GM19035 (cell line): ENCODE measurements at regions not wholly inside any gene's neighbourhood (a gene's known extent, or its start where the extent isn't known, plus 50 kb on each side); places are given as distances from the start of the nearest gene placed in this dataset.

Experiments used
- ATAC-seq: cut with Tn5 transposase; IDR thresholded peaks from one replicate; pipeline ENCODE4 v1.9.1; 2021; ENCODE audit not compliant: unreplicated experiment

DNA sequence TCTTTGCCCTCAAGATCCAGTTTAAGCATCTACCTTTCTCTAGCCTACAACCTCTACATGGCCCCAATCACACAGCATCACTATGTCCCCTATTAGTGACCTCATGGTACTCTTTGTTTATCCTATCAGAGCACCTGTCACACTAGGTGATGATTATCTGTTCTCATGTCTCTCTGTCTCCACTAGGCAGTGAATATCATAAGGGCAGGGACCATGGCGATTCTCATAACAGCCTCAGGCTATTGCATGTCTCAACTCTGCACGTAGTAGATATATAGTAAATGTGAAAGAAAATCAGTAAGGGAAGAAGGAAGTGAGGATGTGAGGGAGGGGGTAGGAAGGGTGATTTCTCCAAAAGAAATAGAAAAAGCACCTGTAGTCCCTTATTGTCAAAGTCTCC, 311.0 kb downstream of the NSG2 start:
- no peak for ATAC-seq

DNA sequence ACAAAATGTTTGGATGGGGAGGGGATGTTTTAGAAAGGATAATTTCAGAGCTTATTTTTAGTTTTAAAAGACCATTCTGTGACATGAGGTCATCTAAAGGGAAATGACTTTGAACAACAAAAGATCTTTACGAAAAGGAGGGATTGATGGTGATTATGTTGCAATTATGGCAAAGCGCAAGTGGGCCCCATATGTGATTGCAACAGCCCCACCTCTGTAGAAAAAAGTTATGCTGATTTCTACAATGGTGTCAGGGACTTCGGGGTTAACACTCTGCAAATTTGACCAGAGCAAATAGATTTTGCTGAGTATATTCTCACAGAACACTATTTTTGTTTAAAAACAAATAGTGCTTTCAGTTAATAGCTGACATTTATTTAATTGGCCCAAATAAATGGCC, 312.8 kb downstream of the NSG2 start:
- ATAC-seq, result no peak

DNA sequence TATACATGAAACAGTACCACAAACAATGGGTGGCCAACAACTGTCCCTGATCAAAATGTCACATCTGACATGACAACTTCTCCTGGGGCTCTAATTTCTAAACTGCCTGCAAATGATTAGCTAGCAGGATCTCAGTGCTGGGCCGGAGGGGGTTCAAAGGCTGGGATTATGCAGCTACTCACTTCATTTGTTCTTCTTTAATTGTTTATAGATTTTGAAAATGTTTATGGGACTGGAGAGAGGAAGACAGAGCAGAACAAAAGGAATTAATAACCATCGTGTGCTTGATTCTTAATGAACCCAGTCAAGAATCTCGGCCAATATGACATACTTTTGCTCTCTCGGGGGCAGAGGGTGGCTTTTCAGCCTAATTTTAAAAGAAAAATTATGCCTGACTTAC, 313.6 kb downstream of the NSG2 start:
- ATAC-seq, result no peak

DNA sequence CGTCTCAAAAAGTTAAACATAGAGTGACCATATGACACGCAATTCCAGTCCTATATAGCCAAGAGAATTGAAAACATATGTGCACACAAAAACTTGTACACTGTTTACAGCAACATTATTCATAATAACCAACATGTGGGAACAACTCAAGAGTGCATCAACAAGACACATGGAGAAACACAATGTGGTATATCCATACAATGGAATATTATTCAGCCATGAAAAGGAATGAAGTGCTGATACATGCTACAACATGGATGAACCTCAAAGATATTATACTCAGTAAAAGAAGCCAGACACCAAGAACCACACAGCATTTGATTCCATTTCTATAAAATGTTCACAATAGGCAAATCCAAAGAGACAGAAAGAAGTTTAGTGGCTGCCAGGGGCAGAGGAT, 317.0 kb downstream of the NSG2 start:
- no peak for ATAC-seq

DNA sequence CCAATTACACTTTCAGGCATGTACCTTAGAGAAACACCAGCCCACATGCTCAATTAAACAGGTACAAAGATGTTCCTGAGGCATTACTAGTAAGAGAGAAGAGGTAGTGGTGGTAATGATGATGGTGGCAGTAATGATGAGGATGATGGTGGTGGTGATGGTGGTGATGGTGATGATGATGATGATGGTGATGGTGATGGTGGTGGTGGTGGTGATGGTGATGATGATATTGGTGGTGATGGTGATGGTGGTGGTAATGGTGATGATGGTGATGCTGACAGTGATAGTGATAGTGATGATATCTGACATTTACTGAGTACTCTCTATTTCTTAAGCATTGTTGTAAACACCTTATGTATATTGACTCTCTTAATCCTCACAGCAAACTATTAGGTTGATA, 318.4 kb downstream of the NSG2 start:
- ATAC-seq, result no peak

DNA sequence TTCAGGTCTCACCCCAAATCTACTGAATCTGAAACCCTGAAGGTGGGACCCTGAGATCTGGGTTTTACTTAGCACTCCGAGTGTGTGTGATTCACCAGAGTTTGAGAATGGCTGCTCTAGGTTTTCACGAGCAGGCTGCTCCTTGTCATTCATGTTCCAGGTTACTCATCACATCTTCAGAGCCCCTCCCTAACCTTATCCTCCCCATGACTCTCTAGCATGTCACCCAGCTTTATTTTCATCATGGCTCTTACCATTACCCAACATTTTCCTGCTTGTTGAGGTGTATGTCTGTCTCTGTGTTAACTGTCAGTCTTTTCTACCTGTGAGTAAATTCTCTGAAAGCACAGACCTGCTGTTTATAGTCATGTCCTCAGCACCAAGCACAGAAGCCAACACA, 319.2 kb downstream of the NSG2 start:
- ATAC-seq, result no peak

DNA sequence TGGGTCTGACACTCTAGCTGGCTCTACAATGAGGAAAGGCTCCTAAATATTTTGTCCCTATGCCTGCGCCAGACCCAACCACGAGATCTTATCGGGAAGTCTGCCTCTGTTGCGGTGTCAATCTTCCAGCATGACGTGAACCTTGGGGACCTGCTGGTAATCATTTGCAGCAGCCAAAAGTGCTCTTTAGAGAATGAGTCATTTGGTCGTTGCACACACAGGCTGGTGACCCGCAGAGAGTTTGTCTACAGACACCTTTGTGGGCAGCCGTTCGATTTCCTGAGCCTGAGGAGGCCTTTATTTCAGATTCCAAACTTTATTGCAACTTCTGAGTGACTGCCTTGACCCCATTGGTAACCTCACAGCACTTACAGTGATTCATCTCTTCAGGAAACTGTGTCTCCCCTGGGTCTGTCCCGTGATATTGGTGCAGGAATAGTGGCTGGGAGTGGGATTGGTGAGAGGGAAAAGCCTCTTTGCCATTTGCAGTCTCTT, 326.1 kb downstream of the NSG2 start:
- ATAC-seq, result no peak

DNA sequence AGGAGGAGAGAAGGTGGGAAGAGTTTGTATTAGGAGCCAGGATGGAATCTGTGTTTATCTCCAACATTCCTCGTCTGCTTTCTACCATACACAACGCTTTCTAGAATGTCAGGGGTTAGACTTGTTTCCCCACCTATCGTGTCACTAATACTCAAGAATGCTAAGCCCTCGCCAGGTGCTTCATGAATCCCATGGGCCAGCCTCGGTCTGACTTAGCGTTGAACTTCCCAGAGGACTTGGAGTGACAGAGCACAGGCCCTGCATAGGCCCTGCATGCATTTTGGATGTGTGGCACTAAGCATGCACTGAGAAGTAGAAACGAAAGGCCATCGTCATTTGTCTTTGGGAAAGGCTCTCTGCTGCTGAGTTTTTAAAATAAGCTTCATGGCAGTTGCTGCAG, 328.7 kb downstream of the NSG2 start:
- no peak for ATAC-seq

DNA sequence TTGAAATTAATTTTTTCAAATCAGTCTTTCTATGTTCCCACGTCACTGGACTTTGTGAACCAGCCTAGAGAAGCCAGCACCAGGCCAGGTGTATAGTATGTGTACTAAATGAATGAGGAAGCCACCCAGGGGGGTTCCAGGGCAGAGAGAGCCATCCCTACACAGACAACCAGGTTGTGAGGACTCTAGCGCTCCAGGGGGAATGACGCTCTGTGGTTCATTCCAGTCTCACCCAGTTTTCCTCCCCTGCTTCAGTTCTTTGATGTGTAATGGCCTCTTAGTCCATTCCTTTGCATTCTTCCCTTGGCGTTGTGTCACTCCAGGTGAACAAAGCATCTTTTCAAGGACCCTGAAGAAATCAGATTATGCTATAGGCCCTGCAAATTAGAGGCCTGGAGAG, 330.6 kb downstream of the NSG2 start:
- no peak for ATAC-seq

DNA sequence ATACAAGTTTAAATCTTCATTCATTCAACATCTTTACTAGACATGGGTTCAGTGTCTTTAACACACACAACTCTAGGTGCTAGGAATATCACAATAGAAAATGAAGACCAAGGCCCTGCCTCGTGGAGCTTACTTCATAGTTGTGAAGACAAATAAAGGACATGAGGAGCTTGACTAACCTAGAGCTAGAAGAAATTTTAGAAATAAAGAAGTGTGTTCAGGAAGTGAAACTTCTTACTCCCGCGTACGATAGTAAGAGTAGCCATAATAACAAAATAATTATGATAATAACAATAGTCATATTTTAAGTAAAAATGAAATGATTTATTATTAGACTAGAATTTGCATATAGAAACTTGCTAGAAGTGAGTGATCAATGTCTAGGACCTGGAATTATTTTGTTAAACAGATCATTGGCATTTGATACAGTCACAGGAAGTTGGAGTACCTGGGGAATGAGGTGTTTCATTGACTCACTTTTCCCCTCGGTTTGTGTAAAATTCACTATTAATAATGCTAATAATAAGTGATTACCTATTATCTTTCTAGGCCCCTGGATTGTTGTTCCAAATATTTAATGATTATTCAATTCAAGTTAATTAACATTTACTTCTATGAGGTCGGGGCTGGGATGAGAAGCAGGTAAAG, 331.3 kb downstream of the NSG2 start:
- ATAC-seq, result no peak

DNA sequence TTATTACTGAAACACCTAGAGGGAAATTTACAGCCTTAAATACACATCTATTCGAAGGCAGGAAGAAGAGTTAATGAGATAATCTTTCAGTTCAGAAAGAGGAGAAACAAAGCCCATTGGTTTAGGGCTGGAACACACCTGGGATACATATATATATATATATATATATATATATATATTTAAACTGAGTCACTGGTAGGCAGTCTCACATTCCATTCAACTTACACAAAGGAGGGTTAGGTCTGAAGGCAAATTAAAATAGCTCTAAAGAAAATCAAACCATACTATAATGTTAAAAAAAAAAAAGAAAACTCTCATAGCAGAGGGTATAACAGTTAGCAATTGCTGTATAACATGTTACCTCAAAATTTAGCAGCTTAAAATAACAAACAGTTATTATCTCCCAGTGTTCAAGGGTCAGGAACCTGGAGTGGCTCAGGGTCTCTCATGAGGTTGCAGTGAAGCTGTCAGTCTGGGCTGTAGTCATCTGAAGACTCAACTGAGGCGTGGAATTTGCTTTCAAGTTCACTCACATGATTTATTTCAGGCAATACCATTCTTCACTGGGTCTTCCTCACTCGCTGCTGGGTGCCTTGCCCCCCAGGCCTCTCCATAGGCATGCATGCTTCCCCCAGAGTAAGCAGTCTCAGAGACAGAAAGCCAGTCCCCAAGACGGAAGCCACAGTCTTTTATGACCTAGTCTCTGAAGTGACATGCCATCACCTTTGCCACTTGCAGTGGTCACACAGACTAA, 332.8 kb downstream of the NSG2 start:
- ATAC-seq, result no peak

DNA sequence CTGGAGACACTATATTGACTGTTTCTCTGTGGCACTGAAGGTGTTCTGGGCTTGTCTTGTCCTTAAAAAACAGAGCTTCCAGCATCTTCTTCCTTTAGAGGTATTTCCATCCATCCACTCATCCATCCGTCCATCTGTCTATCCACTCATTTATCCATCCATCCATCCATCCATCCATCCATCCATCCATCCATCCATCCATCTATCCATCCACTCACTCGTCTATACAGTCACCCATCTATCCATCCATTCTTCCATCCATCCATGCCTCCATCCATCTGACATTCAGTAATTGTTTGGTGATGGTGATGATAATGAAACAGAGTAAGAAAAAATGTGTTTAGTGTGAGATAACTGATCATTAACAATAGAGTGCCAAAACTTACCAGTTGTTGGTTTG, 334.8 kb downstream of the NSG2 start:
- ATAC-seq, result no peak

DNA sequence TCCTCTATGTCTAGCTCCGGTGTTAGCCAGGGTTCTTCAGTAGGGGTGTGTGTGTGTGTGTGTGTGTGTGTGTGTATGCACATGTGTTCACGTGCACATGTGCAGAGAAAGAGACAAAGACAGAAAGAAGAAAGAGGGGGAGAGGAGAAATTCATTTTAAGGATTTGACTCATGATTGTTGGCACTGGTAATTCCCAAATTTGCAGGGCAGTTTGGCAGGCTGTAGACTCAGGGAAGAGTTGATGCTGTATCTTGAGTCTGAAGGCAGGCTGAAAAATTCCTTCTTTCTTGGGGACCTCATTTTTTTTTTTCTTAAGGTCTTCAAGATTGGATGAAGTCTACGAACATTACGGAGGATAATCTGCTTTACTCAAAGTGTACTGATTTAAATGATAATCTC, 335.7 kb downstream of the NSG2 start:
- no peak for ATAC-seq

DNA sequence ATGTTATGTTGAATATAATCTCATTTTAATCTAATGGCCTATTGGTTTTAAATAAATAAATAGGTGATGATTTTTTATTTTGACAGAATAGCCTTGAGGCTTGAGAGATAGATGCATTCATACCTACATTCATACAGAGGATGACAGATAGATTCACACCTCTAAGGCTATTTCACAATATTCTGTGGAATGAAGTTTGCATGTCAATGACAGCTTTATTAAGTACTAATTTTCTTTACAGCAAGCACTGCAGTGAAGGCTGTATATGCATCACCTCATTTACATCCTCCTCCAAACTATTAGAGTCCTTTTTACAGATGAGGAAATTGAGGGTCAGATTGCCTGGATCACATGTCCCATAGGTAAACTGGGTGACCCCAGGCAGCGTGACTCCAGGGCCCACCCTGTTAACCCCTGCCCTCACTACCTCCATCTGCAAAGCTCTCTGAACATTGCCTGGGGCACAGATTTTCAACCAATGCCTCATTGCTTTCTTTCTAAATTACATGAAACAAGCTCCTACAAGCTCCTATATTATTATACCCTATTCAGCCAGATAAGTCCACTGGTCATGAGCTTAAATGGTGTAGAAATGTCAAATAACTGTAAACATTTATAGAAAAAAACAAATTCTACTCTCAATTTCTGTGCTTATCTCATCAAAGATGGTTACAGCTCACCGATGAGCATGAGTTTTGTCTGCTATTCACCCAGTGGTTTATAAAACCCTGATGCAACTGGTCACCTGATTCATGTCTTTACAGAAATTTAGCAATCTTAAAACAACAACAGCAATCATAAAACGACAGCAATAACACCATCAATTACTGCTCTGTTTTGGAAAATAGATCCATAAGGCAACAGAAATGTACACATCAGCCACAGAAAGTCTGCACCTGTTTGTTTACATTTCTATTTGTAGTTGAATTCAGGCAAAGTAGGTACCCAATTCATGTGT, 338.0 kb downstream of the NSG2 start:
- ATAC-seq, result no peak

DNA sequence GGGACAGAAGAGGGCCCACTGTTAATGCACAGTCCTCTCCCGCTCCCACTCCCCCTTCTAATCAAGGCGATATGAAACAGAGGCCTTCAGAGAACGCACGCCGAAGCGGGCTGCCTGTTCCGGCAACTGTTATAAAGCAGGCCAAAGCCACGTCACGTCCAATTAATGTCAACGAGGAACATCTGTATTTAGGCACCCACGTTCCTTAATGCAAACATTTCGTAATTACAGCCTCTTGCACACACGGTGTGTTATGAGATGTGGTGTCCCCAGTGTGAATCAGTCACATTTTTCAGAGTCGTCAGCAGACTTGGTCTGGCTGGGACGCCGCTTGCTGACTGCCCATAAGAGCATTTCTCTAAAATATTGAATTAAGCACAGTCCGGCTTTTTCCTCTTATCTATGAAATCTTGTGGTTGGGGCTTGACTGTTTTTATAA, 339.0 kb downstream of the NSG2 start:
- no peak for ATAC-seq

DNA sequence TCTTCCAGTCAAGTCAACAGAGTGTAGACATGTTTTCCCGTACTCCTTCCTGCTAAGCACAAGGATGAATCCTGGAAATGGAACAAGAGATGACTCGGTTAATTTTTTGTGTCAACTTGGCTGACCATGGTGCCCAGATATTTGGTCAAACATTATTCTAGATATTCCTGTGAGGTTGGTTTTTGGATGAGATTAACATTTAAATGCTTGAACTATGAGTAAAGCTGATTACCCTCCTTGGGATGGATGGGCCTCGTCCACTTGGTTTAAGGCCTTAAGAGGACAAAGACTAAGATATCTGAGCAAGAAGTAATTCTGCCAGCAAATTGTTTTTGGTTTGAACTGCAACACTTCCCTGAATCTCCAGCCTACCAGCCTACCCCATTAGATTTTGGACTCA, 338.1 kb upstream of the MSX2 start:
- ATAC-seq, result no peak

DNA sequence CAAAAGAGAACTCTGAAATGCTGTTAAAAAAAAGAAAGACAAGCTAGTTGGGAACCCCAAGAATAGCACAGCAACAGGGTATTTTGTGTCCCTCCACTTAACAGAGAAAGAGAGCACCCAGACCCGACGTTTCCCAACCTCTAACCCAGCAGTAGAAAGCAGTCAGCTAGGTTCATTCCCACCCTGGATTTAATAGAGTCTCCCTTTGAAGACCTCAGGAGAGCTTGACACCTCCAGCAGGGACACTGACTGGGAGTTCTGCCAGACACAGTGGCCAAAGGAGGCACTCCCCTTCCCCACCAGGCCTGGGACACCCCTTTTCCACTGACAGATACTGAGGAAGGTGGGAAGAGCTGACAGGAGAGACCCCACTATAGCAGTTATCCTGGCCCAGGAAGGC, 337.5 kb upstream of the MSX2 start:
- ATAC-seq, result no peak

DNA sequence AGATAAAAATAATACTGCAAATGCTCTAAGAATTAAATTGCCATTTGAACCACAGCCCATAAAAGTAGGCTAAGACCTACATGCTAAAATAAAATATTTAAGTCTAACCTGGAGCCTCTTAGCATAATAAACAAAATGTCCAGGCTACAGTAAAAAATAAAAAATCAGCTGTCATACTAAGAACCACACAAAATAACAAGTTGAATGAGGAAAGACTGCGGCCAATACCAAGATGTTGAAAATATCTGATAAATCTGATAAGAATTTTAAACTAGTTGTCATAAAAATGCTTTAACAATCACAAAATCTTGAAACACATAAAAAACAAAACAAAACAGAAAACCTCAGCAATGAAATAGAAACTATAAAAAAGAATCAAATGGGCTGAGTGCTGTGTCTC, 336.9 kb upstream of the MSX2 start:
- no peak for ATAC-seq

DNA sequence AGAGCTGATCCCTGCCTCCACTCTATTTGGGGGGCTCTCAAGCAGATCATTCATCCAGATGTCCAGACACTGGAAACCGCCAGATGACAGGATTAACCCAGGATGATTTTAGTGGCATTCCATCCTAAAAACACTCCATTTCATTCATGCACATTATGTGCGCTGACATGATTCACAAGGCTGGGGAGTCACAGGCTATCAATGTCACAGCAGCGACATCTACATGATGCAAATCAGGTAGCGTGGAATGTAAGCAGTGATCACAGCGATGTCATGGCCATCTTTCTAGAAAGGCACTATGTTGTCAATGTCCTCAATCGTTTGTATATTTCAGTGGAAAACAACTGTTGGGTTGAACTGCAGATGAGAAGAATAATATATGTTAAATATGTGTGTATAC, 331.5 kb upstream of the MSX2 start:
- no peak for ATAC-seq

DNA sequence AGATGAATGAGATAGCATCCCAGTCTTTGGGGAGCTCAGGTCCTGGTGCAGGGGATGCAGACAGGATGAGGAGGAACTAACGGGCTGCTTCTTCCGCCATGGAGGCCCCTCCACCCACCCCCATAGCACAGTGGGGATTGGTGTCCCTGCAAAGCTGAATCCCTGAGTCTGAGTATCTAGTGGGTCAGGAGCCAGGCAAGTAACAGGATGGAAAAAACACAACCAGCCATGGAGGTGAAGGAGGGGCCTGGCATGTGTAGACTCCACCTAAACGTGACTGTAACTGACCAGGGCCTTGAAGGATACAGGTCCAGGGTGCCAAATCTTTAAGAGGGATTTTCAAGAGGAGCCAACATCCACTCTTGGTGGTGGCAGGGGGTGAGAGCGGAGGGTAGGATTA, 327.8 kb upstream of the MSX2 start:
- ATAC-seq, result no peak

DNA sequence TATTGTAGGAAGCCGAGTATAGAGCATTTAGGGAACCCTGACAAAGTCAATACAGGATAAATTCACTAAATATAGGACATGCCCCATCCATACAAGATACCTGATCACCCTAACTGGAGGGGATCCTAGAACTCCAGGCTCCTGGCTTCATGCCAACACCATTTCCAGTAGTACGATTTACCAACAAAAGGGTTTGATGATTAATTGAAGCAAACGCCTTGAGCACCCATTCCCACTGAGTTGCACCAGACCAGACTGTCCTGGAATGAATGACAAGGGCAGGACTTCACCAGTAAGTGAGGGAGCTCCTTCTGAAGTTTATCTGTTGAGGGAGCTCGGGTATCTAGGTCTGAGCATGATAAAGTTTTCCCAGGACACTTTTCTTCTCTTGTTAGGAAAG, 327.2 kb upstream of the MSX2 start:
- no peak for ATAC-seq

DNA sequence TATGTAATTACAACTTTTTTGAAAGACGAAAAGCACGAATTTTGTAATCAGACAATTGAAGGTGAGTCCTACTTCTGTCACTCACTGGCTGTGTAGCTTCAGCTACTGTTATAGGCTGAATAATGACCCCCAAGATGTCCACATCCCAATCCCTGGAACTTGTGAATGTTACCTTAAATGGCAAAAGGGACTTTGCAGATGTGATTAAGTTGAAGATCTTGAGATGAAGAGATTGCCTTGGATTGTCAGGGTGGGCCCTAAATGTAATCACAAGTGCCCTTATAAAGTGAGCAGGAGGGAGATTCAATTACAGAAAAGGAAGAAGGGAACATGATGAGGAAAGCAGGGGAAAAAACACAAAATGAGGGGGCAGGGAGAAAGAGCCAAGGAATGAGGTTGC, 326.2 kb upstream of the MSX2 start:
- ATAC-seq, result no peak
